HCEC 1CT (cell line): ENCODE measurements at regions not wholly inside any gene's neighbourhood (a gene's known extent, or its start where the extent isn't known, plus 50 kb on each side); places are given as distances from the start of the nearest gene placed in this dataset.
"Not testable (repeated sequence)": the region's sequence is repeated elsewhere in the genome, so short reads cannot be mapped to it uniquely, and the experiment has no call there.

Experiments used
- DNase-seq: peaks from one replicate; pipeline ENCODE4 v3.0.0-alpha.2; 2017

- no peak for DNase-seq
Measured at GRCh38 chr22:40094485-40094884, 83.2 kb upstream of the TNRC6B start.

DNA sequence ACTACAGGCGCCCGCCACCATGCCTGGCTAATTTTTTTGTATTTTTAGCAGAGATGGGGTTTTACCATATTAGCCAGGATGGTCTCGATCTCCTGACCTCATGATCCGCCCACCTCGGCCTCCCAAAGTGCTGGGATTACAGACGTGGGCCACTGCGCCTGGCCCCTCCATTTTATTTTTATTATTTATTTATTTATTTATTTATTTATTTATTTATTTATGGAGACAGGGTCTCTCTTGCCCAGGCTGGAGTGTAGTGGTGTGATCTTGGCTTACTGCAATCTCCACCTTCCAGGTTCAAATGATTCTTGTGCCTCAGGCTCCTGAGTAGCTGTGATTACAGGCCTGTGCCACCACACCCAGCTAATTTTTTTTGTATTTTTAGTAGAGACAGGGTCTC, 77.8 kb upstream of the TNRC6B start:
- DNase-seq: not testable (repeated sequence)

DNA sequence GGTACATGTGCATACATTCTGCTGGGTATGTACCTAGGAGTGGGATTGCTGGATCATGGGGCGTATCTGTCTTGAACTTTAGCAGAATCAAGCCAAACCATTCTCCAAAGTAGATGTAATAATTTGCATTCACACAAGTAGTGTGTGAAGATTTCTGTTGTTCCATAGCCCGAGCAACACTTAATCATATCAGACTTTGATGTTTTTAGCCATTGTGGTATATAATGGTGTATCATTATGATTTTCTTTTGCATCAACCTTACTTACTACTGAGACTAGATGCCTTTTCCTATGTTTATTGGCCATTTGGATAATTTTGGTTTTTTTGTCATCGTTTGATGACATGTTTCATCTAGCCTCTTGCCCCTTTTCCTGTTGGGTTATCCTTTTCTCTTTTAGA, 72.0 kb upstream of the TNRC6B start:
- no peak for DNase-seq

GRCh38 chr22:40107244-40107643, 70.5 kb upstream of the TNRC6B start:
- DNase-seq: no peak

GRCh38 chr22:40107851-40108378, 69.8 kb upstream of the TNRC6B start:
- peak; percentile 15 for DNase-seq

GRCh38 chr22:40108396-40108795, 69.3 kb upstream of the TNRC6B start:
- no peak for DNase-seq

- DNase-seq: not testable (repeated sequence)
Measured at GRCh38 chr22:40108926-40109325, 68.8 kb upstream of the TNRC6B start.

- DNase-seq: no peak
Measured at GRCh38 chr22:40111451-40111850, 66.3 kb upstream of the TNRC6B start.

DNA sequence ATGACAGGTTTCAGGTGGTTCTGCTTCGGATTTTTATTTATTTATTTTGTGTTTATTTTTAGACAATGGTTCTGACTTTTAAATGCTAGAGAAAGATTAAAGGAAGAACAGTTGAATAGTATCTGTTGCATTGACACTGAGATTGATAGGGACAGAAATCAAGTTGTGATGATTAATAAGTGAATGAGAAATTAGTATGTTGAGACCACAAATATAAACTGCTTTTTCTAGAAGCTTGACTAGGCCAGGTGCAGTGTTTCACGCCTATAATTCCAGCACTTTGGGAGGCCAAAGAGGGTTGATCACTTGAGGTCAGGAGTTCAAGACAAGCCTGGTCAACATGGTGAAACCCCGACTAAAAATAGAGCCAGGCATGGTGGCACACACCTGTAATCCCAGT, 65.1 kb upstream of the TNRC6B start:
- no peak for DNase-seq

DNA sequence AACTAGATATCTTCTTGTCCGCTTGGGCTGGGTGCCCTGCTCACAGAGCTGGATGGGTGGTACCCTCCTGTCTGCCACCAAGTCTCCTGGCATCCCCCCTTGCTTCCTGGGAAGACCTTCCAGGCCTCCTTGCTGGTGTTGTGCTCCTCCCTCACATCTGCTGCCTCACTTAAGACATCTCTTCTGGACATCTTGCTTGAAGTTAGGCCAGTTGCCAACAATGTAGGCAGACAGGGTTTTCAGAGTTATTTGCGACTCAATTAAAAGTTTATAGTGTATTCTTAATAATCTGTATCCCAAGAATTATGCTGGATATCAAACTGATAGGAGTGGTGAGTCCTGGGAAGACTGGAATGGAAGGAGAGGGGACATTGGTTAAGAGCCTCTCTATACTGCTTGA, 64.0 kb upstream of the TNRC6B start:
- no peak for DNase-seq

DNA sequence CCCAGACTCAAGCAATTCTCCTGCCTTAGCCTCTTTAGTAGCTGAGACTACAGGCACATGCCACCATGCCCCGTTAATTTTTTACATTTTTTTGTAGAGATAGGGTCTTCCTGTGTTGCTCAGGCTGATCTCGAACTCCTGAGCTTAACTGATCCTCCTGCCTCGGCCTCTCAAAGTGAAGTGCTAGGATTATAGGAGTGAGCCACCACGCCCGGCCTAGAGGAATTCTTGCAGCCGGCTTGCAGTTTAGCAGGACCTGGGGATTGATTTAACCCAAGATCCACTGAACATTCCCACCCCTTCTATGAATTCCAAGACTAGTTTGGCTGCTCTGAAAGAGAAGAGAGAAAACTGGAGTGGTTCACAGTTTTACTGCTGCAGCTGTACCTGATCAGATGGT, 63.3 kb upstream of the TNRC6B start:
- DNase-seq: no peak

DNA sequence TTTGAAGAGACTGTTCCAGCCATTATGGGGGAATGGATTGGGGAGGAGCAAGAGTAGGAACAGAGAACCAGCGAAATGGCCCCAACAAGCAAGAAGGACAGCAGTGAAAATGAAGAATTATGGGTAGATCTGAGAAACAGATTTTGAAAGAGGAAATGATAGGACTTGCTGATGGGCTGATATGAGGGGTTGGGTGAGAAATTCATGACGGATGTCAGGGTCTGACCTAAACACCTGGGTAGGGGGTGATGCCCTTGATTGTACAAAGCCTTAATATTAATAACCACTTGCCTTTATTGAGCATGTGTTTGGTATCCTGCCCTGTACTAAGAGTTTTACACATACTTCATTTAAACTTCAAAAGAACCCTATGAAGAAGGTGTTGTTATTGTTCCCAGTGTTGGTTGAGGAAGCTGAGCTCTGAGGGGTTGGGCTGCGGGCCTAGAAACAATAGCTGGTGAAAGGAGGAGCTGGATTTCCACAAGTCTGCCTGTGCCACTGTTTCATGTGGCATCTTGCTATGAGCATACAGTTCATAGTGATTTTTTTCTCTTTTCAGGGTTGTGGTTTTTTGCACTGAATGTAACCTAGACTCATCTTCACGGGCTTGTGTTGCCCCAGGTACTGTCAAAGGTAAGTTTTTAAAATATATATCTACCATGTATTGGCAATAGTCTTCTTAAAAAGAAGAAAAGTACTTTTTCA, 61.1 kb upstream of the TNRC6B start:
- DNase-seq: no peak

DNA sequence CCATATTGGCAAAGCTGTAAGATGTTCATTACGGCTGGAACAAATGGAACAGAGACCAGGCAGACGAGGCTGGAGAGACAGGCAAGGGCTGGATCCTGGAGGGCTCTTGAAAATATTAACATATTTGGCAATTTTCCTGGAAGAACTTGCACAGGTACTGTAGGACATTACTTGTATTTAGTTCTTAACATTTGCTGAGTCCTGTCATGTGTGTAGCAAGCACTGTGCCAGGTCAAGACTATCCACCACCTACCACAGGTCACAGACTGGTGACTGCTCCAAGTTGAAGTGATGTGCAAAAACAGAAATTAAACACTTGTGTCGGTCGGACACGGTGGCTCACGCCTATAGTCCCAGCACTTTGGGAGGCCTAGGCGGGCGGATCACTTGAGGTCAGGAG, 58.7 kb upstream of the TNRC6B start:
- DNase-seq: no peak

GRCh38 chr22:40120848-40121247, 56.9 kb upstream of the TNRC6B start:
- DNase-seq: no peak

- DNase-seq: no peak
Measured at GRCh38 chr22:40121461-40121860, 56.3 kb upstream of the TNRC6B start.

- DNase-seq: no peak
Measured at GRCh38 chr22:40122792-40123191, 54.9 kb upstream of the TNRC6B start.

- no peak for DNase-seq
Measured at GRCh38 chr22:40123387-40123786, 54.3 kb upstream of the TNRC6B start.
